ENCODE measurements at regions not wholly inside any gene's neighbourhood (a gene's known extent, or its start where the extent isn't known, plus 50 kb on each side); places are given as distances from the start of the nearest gene placed in this dataset.

DNA sequence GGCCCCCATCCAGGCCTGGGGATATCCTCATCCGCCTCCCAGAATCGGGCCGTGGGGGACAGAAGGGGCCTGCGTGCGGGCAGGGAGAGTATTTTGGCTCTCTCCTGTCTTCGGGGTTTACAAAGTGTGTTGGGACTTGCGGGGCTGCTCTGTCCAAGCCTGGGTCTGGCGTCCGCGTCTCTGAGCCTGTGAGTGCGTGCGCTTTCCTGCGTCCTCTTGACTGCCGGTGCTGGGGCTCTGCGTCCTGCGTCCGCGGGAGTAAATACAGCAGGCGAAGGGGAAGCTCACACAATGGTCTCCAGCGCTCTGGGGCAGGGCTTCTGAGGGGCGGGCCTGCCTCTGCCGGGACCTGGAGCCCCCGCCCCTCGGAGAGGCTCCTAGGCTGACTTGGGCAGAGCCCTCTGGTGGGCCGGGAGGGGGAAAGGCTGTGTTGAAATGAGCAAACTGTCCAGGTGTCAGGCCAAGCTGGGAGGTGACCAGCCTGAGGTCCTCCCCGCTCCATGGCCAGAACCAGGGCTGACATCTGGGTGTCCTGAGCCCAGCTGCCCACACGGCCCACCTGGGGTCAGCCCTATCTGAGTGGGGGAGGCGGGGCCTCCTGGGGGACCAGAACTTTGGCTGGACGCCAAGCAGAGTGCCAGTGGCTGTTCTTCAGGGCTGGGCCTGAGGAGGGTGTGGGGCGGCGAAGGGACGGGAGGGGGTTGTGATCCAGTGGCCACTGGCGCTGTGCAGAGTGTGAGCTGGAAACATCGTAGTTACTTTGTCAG, 233.6 kb downstream of the SEC14L1 start (continued):
- TF ChIP-seq, protein P1, sequence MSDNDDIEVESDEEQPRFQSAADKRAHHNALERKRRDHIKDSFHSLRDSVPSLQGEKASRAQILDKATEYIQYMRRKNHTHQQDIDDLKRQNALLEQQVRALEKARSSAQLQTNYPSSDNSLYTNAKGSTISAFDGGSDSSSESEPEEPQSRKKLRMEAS (IDR thresholded peaks at IDR 0.05): peak; percentile 58; the same call in 1 of the 2 replicates
- TF ChIP-seq BRCA1 (IDR thresholded peaks at IDR 0.05; ENCODE audit: low read depth, low read length) (no peak), BACH1 (IDR thresholded peaks at IDR 0.05; ENCODE audit: low read length) (0 out of 2 replicates have a peak, but pooled peaks have one; percentile 14), CHD1 (IDR thresholded peaks at IDR 0.05; ENCODE audit: low read depth, low read length) (no peak), HDAC2 (IDR thresholded peaks at IDR 0.05; ENCODE audit: borderline replicate concordance in 1 of 2, low read depth in 2 of 2, low read length in 2 of 2) (peak in 1 of 2 experiments; percentile 39; a peak in 1 of 4 replicates)
